Jurkat, Clone E6-1 (cell line): ENCODE measurements at regions not wholly inside any gene's neighbourhood (a gene's known extent, or its start where the extent isn't known, plus 50 kb on each side); places are given as distances from the start of the nearest gene placed in this dataset.

Source experiments
- DNase-seq: peaks from one replicate; pipeline ENCODE4 v3.0.0-alpha.2; 2011; ENCODE audit warnings: low read depth, low spot score
- H3K4me3 ChIP-seq: 2 replicates; pipeline ENCODE4 v1.5.1; 2011; ENCODE audit warnings: mild to moderate bottlenecking, low read length, control low read depth, moderate library complexity

- no peak overlapping the region for H3K4me3 ChIP-seq
- DNase-seq, result no peak
Observed at GRCh38 chr7:94250987-94251386, 143.7 kb upstream of the COL1A2 start.

GRCh38 chr7:94252124-94252523 is 142.6 kb upstream of the COL1A2 start:
- H3K4me3 ChIP-seq, result no peak overlapping the region
- DNase-seq, result no peak

DNA sequence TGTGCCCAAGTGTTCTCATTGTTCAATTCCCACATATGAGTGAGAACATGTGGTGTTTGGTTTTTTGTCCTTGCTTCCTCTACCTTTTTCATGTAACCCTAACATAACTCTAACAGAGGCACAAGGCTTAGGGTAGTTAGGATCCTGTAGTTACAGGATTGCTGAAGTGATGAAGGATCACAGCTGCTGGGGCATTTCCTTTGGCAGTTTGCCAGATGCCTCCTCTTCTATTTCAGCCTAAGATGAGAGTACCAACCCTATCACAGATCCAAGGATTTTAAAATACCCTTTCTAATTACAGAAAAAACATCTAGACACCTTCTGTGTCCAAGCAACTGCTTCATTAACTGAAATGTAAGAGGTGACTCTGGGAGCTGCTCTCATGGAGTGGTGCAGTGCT is 141.7 kb upstream of the COL1A2 start:
- no peak for DNase-seq
- H3K4me3 ChIP-seq, result no peak overlapping the region

- no peak for DNase-seq
- H3K4me3 ChIP-seq, result no peak overlapping the region
Observed at GRCh38 chr7:94253686-94254085, 141.0 kb upstream of the COL1A2 start.

DNA sequence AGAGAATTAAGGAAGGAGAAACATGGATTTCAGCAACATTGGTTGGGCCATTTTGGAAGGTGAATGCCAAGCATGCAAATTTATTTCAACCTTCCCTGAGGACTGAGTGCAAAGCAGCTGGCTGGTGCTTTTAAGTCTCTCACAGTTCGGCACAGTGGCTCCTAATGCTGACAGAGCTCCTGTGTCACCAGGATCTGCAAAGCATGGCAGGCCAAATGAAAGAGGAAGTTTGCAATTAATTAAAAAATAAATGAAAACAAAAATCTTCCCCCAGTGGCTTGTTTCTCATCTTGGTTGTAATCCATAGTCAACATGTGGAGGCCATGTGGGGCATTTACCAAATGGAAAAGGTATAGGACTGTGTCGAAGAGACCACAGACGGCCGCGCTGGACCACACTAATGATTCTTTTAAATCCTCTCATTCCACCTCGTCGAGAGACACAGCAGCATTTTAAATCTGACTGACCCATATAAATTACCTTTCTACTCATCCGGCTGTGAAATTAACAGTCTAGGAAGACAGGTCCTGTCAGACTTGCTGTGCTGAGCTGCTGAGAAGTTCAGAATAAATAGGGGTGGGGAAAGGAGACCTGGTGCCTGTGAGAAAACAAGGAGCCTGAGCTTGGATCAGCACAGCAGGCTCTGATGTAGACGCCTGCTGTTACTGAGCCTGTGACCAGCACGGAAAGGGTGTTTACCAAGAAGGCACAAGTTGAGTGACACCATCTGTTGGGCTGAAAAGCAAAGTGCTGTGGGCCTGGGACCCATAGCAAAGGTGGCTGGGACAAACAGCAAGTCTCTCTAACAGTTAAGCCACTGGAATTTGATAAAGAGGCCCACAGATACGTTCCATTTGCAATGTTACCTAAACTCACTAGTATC is 136.0 kb upstream of the COL1A2 start:
- DNase-seq, result no peak
- H3K4me3 ChIP-seq, result no peak overlapping the region

GRCh38 chr7:94261067-94261466 is 133.6 kb upstream of the COL1A2 start:
- no peak for DNase-seq
- no peak overlapping the region for H3K4me3 ChIP-seq

DNA sequence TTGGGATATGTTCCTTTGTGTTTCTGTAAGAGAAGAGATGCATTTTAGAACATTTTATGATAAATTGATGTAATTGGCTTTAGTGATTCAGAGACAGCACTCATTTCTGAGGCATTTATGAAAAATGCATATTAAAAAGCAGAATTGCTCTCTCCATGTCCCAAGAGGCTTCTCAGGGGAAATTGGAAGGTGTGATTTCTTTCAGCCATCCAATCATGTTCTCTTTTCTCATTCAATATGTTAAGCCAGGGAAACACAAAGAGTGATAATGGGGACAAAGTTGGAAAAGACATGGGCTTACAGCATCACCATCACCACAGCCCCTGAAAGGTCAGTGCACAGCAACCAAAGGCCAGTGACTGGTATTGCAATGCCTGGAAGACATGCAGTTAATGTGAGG is 129.9 kb upstream of the COL1A2 start:
- H3K4me3 ChIP-seq, result no peak overlapping the region
- DNase-seq, result no peak

- no peak for DNase-seq
- H3K4me3 ChIP-seq, result no peak overlapping the region
Observed at GRCh38 chr7:94265456-94265855, 129.2 kb upstream of the COL1A2 start.

DNA sequence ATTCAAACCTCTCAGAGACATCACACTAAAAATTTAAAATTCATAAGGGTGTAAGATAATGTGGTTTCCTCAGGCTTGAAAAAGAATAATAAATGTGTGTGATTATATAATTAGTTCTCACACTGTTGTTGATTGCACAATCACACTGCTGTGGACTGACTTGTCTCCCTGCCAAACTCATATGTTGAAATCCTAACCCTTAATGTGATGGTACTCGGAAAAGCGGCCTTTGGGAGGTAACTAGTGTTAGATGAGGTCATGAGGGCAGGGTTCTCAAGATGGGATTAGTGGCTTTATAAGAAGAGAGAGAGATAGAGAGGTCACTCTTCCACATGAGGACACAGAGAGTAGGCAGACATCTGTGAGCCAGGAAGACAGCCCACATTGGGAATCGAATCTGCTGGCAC is 128.5 kb upstream of the COL1A2 start:
- H3K4me3 ChIP-seq, result no peak overlapping the region
- no peak for DNase-seq

DNA sequence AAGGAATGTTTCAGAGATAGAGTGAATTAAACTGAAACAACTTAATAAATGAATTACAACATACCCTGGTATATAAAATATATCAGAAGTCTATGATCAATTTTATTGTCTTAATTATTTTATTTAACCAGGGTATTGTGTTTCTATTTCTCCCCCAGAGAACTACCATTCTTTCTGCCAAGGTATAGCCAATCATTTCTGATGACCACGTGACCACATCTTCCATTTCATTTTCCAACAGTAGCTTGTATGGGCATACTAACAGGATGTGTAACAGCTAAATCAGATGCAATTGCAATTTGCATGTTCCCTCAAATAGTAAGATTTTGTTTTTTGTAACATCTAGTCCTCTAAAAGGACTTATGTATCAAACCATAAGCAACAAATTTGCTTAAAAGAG is 123.9 kb upstream of the COL1A2 start:
- DNase-seq, result no peak
- no peak overlapping the region for H3K4me3 ChIP-seq

GRCh38 chr7:94272821-94273583 is 121.7 kb upstream of the COL1A2 start:
- no peak for DNase-seq
- H3K4me3 ChIP-seq, result no peak overlapping the region

GRCh38 chr7:94274828-94275227 is 119.9 kb upstream of the COL1A2 start:
- peak; percentile 78 for DNase-seq
- no peak overlapping the region for H3K4me3 ChIP-seq

DNA sequence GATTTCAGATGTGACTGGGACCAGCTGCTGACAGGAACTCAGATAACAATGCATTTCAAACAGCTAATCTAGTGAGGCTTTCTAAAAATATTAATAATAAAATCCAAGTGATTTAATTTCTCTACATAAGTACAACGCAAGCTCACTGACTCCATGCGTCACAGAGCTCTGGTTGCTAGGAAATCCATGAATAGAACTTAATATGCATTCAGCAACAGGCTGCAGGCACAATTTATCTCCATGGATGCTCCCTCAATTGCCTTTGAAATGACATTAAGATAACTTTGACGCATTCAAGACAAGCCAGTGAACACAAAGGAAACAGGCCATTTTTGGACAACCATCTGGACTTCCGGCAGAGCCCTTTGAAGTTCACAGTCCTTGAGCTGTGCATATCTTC is 118.7 kb upstream of the COL1A2 start:
- no peak overlapping the region for H3K4me3 ChIP-seq
- no peak for DNase-seq

DNA sequence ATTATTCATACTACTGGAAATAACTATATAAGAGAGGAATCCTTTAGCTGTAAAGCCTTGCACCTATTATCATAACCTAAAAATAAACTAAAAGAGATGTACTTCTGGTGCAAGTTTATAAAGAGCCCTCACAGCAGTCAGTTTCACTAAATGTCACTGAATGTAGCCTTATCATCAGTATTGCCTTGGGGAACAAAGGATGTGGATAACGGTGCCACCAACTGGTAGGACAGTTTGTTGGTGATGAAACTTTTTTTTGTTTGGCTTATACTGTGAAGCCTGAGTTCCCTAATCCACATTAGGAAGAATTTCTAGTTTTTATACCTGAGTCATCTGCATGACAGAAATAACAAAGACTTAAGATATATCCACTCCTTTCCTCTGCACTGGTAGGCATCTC is 117.9 kb upstream of the COL1A2 start:
- peak; percentile 11 for DNase-seq
- H3K4me3 ChIP-seq, result no peak overlapping the region

DNA sequence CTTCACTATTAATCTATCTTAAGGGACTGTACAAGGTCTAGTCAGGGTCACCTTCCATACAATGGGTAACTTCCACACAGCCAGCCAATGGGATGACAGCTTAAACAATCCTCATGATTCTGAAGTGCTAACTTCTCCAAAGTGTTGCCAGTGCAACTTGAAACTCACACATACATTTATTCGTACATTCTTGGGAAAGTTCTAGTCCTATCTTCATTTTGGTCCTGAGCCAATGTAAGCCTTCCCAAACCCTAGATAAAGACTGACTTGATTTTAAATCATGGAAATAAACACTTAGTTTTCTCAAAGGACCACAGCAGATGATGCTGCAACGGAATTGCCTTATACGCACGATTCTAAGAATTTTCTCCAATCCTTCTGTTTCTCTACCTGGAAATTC is 117.5 kb upstream of the COL1A2 start:
- no peak overlapping the region for H3K4me3 ChIP-seq
- no peak for DNase-seq

- no peak for DNase-seq
Observed at GRCh38 chr7:94280851-94281250, 113.8 kb upstream of the COL1A2 start.

GRCh38 chr7:94284104-94284503 is 110.6 kb upstream of the COL1A2 start:
- no peak overlapping the region for H3K4me3 ChIP-seq

More at GRCh38 chr7:94280851-94281250, 113.8 kb upstream of the COL1A2 start:
- no peak overlapping the region for H3K4me3 ChIP-seq

GRCh38 chr7:94286111-94286510 is 108.6 kb upstream of the COL1A2 start:
- no peak overlapping the region for H3K4me3 ChIP-seq
- no peak for DNase-seq

More at GRCh38 chr7:94284104-94284503, 110.6 kb upstream of the COL1A2 start:
- DNase-seq, result no peak

DNA sequence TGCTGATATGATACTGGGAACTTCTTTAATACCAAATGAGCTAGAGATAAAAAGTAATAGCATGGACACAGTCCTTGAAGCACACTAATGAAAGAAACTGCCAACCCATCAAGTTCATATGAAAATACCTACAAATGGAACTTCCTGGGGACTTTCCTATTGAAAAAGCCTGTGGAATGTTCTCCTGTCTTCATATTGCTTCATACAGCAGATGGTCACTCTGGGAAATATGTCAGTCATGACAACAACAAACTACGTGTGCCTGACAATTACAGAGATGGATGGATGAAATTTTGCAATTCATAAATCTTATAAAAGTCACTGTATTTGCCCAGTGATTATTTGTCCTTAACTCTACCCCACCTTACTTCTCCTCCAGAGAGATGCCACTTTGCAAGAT is 106.6 kb upstream of the COL1A2 start:
- no peak overlapping the region for H3K4me3 ChIP-seq
- DNase-seq, result no peak

- DNase-seq, result no peak
- H3K4me3 ChIP-seq, result no peak overlapping the region
Observed at GRCh38 chr7:94289071-94289470, 105.6 kb upstream of the COL1A2 start.
